Mucosa of descending colon (tissue), 3 donors: ENCODE measurements at regions not wholly inside any gene's neighbourhood (a gene's known extent, or its start where the extent isn't known, plus 50 kb on each side); places are given as distances from the start of the nearest gene placed in this dataset.

Source experiments
- ATAC-seq: fragments of 200-7000 bp; cut with Tn5 transposase; one replicate; pipeline ENCODE4 v1.9.1; 2020; ENCODE audit warnings: mild to moderate bottlenecking, moderate library complexity
- DNase-seq, 3 donors: peaks; one replicate each; pipeline ENCODE4 v3.0.0-alpha.2; 2020
- H3K36me3 ChIP-seq: fragments of 200-600 bp; one replicate; pipeline ENCODE4 v1.8.0; 2021; ENCODE audit warnings: low read depth, mild to moderate bottlenecking
- H3K4me1 ChIP-seq: fragments of 200-600 bp; one replicate; pipeline ENCODE4 v1.8.0; 2021; ENCODE audit warnings: low read depth, mild to moderate bottlenecking
- H3K4me3 ChIP-seq: fragments of 200-600 bp; one replicate; pipeline ENCODE4 v1.8.0; 2021; ENCODE audit warnings: mild to moderate bottlenecking
- H3K9me3 ChIP-seq: fragments of 200-600 bp; one replicate; pipeline ENCODE4 v1.8.0; 2021; ENCODE audit warnings: mild to moderate bottlenecking
- CTCF ChIP-seq: fragments of 200-600 bp; IDR thresholded peaks from one replicate; pipeline ENCODE4 v1.8.0; 2022; ENCODE audit warnings: antibody characterized with exemption, mild to moderate bottlenecking
- intact Hi-C, 2 donors: fragments of 100-400 bp; cut with DNase I in 1 of 2; cut with micrococcal nuclease in 1 of 2; formaldehyde crosslinking; loops; one replicate each; pipeline versions ENCODE4 v1.11.0 to v1.11.1; 2022; cut with DNase I, micrococcal nuclease
- donor health status: DM: no; HTN: no; CAD: no; lungs with moderate emphysema.
- donor health status: DM: no; HTN: no; CAD: no.
- donor health status: DM: no; HTN: yes; CAD: no.

GRCh38 chr22:22123960-22124278 is 120.7 kb upstream of the VPREB1 start:
- intact Hi-C loops = no loop called here
- Histone ChIP-seq H3K4me3 (no peak overlapping the region), H3K36me3 (no peaks in the 10 kb centered on the region), H3K4me1 (no peaks in the 10 kb centered on the region), H3K9me3 (no peaks in the 10 kb centered on the region)
- ATAC-seq (no peak), DNase-seq (no peak)
- no peak for TF ChIP-seq CTCF

GRCh38 chr22:22123118-22123959 is 121.2 kb upstream of the VPREB1 start:
- intact Hi-C loops = no loop called here
- no peaks in the 10 kb centered on the region for H3K36me3 ChIP-seq
- no peak for DNase-seq
- H3K9me3 ChIP-seq = no peaks in the 10 kb centered on the region
- TF ChIP-seq CTCF = no peak
- H3K4me1 ChIP-seq = no peaks in the 10 kb centered on the region
- ATAC-seq = no peak
- H3K4me3 ChIP-seq = no peak overlapping the region

GRCh38 chr22:22122348-22123117 is 122.1 kb upstream of the VPREB1 start:
- Histone ChIP-seq H3K9me3 (no peaks in the 10 kb centered on the region), H3K4me1 (no peaks in the 10 kb centered on the region), H3K4me3 (no peak overlapping the region), H3K36me3 (no peaks in the 10 kb centered on the region)
- ATAC-seq (no peak), DNase-seq (no peak)
- intact Hi-C loops = no loop called here
- TF ChIP-seq CTCF = no peak

GRCh38 chr22:22121445-22121844 is 123.1 kb upstream of the VPREB1 start:
- Histone ChIP-seq H3K4me3 (no peak overlapping the region), H3K9me3 (no peaks in the 10 kb centered on the region), H3K4me1 (no peaks in the 10 kb centered on the region), H3K36me3 (no peaks in the 10 kb centered on the region)
- no peak for DNase-seq
- TF ChIP-seq CTCF = no peak
- ATAC-seq = no peak
- intact Hi-C loops = no loop called here

GRCh38 chr22:22120160-22120559 is 124.4 kb upstream of the VPREB1 start:
- intact Hi-C loops = no loop called here
- no peak for TF ChIP-seq CTCF
- Histone ChIP-seq H3K4me3 (no peak overlapping the region), H3K4me1 (no peaks in the 10 kb centered on the region), H3K9me3 (no peaks in the 10 kb centered on the region), H3K36me3 (no peaks in the 10 kb centered on the region)
- DNase-seq (no peak), ATAC-seq (no peak)
